ENCODE measurements at regions not wholly inside any gene's neighbourhood (a gene's known extent, or its start where the extent isn't known, plus 50 kb on each side); places are given as distances from the start of the nearest gene placed in this dataset.

- POLR2A ChIA-PET, result no interaction called here
- no peak for DNase-seq (ENCODE audit: extremely low spot score)
- CTCF ChIA-PET, result no interaction called here
- TF ChIP-seq L3MBTL2 (conservative IDR thresholded peaks at IDR 0.05) (no peak), TARDBP (IDR thresholded peaks at IDR 0.05) (no peak), LEF1 (IDR thresholded peaks at IDR 0.05; ENCODE audit: borderline replicate concordance) (no peak), HDGF (IDR thresholded peaks at IDR 0.05; ENCODE audit: borderline replicate concordance) (no peak), ARNT (IDR thresholded peaks at IDR 0.05) (no peak), SUZ12 (IDR thresholded peaks at IDR 0.05) (no peak), PKNOX1 (IDR thresholded peaks at IDR 0.05) (no peak)
These were observed 316.9 kb downstream of the QKI start for GRCh38 chr6:163731215-163732013.

GRCh38 chr6:163730246-163731210 lies 316.0 kb downstream of the QKI start:
- ChIA-PET CTCF (no interaction called here), POLR2A (interaction anchor here (0.7 kb wide), 1 partner anchor 29 kb away, joined by 3 read pairs; no protein-coding TSS in a partner anchor)
- TF ChIP-seq ARNT (IDR thresholded peaks at IDR 0.05), result no peak
- TF ChIP-seq L3MBTL2 (conservative IDR thresholded peaks at IDR 0.05), result no peak
- TF ChIP-seq FOXM1 (IDR thresholded peaks at IDR 0.05; ENCODE audit: borderline replicate concordance), result no peak
- no peak for TF ChIP-seq PKNOX1 (IDR thresholded peaks at IDR 0.05)
- TF ChIP-seq TARDBP (IDR thresholded peaks at IDR 0.05), result no peak
- no peak for TF ChIP-seq ZNF384 (IDR thresholded peaks at IDR 0.05)
- no peak for TF ChIP-seq HDGF (IDR thresholded peaks at IDR 0.05; ENCODE audit: borderline replicate concordance)
- TF ChIP-seq ELF4 (IDR thresholded peaks at IDR 0.05), result no peak
- TF ChIP-seq LEF1 (IDR thresholded peaks at IDR 0.05; ENCODE audit: borderline replicate concordance), result no peak
- TF ChIP-seq BHLHE40 (IDR thresholded peaks at IDR 0.05; ENCODE audit: borderline replicate concordance), result no peak
- no peak for TF ChIP-seq SUZ12 (IDR thresholded peaks at IDR 0.05)
- no peak for TF ChIP-seq SP1 (IDR thresholded peaks at IDR 0.05)
- TF ChIP-seq FOXK2 (IDR thresholded peaks at IDR 0.05), result no peak
- TF ChIP-seq NFRKB (IDR thresholded peaks at IDR 0.05), result no peak
- no peak for TF ChIP-seq CTBP1 (IDR thresholded peaks at IDR 0.05; ENCODE audit: borderline replicate concordance)
- no peak for TF ChIP-seq FOXA1 (IDR thresholded peaks at IDR 0.05)
- DNase-seq (ENCODE audit: extremely low spot score), result no peak

- ChIA-PET POLR2A (no interaction called here), CTCF (interaction anchor here (0.6 kb wide), 1 partner anchor 76 kb away, joined by 3 read pairs; no protein-coding TSS in a partner anchor)
- TF ChIP-seq LEF1 (IDR thresholded peaks at IDR 0.05; ENCODE audit: borderline replicate concordance) (no peak), PKNOX1 (IDR thresholded peaks at IDR 0.05) (no peak), L3MBTL2 (conservative IDR thresholded peaks at IDR 0.05) (no peak)
- DNase-seq (ENCODE audit: extremely low spot score), result no peak
These were observed 314.8 kb downstream of the QKI start for GRCh38 chr6:163729127-163729872.

DNA sequence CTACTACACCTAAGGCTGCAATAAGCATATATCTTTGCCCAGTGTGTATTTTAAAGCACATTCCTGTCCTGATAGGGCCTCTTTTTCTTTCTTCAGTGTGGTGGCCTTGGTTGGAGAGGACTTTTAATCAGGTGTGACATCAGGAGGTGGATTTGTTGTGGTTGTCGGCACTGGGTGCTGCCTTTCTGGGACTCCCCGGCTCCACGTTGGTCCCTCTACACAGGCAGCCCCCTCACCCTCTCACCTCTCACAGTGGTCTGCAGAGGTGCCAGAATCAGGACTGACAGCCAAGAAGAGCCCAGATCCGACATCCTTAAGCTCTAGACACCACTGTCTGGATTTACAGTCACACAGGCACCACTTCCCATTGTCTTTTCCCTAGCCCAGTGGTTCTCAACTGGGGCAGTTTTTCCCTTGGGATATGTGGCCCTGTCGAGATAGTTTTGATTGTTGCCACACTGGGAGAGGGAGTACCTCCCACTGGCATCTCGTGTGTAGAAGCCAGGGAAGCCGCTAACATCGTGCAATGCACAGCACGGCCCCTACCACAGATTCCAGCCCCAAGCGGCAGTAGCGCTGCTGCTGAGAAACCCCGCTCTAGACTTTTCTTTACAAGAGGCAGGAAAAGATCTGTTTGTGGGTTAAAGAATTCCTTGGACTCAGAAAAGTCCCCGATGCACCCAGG lies 314.1 kb downstream of the QKI start:
- TF ChIP-seq SUZ12 (IDR thresholded peaks at IDR 0.05) (no peak), SP1 (IDR thresholded peaks at IDR 0.05) (no peak), ZNF384 (IDR thresholded peaks at IDR 0.05) (no peak), FOXK2 (IDR thresholded peaks at IDR 0.05) (no peak), PKNOX1 (IDR thresholded peaks at IDR 0.05) (no peak), TARDBP (IDR thresholded peaks at IDR 0.05) (no peak), CTBP1 (IDR thresholded peaks at IDR 0.05; ENCODE audit: borderline replicate concordance) (no peak), ARNT (IDR thresholded peaks at IDR 0.05) (no peak), ELF4 (IDR thresholded peaks at IDR 0.05) (no peak), FOXM1 (IDR thresholded peaks at IDR 0.05; ENCODE audit: borderline replicate concordance) (no peak), FOXA1 (IDR thresholded peaks at IDR 0.05) (no peak), LEF1 (IDR thresholded peaks at IDR 0.05; ENCODE audit: borderline replicate concordance) (no peak), BHLHE40 (IDR thresholded peaks at IDR 0.05; ENCODE audit: borderline replicate concordance) (no peak), L3MBTL2 (conservative IDR thresholded peaks at IDR 0.05) (no peak), HDGF (IDR thresholded peaks at IDR 0.05; ENCODE audit: borderline replicate concordance) (no peak)
- ChIA-PET CTCF (no interaction called here), POLR2A (no interaction called here)
- DNase-seq (ENCODE audit: extremely low spot score), result no peak

All from HEK293T (cell line).